UCSD-AML1 (cell line): ENCODE measurements at regions not wholly inside any gene's neighbourhood (a gene's known extent, or its start where the extent isn't known, plus 50 kb on each side); places are given as distances from the start of the nearest gene placed in this dataset.
"Not testable (repeated sequence)": the region's sequence is repeated elsewhere in the genome, so short reads cannot be mapped to it uniquely, and the experiment has no call there.

Experiments used
- DNase-seq: peaks from one replicate; lab custom pipeline; 2025; ENCODE audit not compliant: unreplicated experiment; lab: John Stamatoyannopoulos, UW

DNA sequence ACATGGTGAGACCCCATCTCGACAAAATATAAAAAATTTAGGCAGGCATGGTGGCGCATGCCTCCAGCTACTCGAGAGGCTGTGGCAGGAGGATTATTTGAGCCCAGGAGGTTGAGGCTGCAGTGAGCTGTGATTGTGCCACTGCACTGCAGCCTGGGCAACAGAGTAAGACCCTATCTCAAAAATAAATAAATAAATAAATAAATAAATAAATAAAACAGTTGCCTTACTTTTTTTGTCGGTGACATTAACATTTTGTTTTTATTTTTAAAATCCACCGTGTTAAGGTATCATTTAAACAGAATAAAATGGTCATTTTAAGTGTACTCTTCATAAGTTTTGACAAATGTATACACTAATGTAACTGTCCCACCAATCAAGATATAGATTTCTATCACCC, 57.0 kb downstream of the RASL11A start:
- DNase-seq = no peak

DNA sequence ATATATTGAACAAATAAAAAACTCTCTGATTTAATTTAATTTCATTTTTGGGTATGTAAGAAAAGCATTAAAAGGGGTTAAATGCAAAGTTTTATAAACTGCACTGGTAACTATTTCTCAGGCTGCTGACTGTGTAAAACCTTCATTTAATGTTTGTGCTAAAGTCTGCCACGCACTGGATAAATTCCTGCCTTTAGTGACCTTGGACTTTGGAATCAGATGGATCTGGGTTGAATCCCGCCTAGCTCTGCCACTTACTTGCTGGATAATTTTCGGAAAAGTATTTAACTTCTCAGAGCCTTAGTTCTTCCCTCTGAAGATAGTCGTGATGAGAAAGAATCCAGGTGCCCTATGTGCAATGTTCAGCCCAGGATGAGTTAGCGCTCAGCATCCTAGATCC, 58.6 kb downstream of the RASL11A start:
- no peak for DNase-seq

DNA sequence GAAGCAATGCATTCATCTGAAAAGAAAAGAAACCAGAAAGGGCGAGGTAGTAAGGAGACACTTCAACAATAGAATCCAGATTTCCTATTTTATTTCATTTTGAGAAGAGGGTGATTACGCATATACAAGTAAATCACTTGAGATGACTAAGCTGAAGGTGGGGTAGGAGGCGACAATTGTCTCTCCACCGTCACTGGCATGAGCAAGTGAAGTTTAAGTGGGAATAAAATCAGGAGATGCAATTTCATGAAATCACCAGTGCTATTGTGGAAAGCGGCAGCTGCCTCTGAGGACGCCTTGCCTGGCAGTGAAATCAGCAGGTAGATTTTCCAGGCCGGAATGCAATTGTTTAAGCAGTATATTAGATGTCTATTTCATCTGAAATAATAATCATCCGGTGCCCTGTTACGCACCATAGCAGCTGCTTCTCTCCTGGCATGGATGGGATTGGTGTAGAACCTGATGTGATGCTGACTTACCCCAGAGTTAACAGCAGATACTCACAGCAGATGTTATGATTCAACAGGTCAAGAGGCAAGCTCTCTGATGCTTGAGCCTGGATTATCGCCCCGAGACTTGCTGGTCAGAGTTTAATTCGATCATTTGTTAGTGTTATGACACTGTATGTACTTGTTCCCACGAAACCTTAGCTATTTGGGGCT, 64.3 kb downstream of the RASL11A start:
- DNase-seq = no peak

DNA sequence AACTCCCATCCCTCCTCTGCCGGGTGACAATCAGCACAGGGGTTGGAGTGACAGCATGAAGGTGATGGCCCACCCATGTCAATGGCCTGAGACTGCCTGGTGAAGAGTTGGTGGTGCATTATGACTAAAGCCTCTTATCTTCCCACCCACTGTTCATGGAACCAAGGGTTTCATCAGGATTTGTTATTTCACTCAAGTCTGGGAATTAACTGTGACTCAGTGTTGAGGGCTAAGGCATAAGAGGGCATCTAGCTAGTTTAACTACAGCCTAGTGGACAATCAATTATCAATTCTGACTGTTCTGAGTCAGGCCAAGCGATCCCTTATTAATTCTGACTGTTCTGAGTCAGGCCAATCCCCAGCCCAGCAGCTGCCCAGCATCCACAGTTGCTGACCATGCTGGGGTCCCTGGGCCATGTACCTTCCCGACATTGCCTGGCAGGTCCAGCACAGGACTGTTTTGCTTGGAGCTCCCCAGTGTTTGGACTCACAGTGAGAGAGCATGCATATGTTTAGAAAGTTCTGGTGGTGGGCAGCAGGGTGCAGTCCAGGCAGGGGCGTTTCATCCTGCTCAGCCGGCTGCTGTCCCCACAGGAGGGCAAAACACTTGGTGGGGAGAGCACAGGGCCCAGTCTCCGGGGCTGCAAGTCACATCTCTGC, 65.5 kb downstream of the RASL11A start:
- DNase-seq = no peak

DNA sequence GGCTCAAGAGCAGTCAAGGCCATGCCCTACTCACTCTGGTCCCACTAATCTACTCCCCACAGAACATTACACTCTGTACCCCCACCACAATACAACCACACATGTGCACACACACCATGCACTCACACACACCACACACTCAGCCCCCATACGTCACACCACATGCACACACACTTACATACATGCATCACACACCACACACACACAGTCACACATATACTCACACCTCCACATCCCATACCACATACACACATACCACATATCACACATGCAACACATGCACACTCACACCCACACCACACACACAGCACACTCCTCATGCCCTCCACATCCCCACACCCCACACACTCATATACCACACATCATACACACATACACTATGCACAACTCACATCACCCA, 67.6 kb downstream of the RASL11A start:
- DNase-seq = no peak

DNA sequence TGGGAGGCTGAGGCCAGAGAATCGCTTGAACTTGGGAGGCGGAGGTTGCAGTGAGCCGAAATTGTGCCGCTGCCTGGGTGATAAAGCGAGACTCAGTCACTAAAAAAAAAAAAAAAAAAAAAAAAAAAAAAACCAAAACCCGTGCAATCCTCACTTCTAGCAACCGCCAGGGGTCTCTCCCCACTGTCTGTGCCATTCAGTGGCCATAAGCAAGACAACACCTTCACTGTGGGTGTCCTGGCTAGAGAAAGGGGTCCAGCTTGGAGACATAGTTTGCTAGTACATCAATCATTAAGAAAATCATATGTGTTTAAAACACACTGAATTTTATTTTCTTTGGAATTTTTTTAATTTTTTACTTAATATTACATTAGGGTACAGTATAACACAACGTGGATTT, 68.2 kb downstream of the RASL11A start:
- no peak for DNase-seq

DNA sequence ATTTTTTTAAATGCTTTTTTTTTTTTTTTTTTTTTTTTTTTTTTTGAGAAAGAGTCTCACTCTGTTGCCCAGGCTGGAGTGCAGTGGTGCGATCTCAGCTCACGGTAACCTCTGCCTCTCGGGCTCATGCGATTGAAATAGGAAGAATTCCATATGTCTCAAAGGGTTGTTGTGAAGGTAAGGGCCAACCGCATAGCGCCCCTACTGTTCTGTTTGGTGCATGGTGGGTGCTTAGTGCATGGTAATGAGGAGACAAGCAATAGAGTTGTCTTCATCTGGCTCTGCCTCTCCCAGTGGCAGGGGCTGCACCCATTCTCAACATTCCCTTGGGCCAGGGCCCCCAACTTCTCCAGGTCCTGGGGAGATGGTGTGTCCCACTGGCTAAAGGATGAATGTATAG, 68.7 kb downstream of the RASL11A start:
- peak; percentile 45 for DNase-seq

DNA sequence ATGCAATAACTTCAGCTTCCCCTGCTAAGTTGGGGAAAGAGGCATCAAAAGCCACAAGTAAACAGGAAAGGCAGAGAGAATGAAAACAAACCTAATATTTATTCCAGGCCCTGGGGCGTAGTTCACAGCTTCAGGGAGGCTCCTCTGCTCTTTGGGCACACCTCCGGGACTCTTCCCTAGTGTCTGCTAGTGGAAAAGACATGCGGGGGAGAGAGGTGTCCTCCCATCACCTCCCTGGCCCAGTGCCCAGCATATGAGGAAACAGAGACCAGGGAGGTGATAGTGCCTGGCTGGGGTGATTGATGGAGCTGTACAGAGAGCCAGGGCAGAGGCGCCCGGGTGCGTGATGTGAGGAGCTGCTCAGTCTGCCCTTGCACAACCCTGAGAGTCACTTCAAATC, 71.0 kb downstream of the RASL11A start:
- no peak for DNase-seq

DNA sequence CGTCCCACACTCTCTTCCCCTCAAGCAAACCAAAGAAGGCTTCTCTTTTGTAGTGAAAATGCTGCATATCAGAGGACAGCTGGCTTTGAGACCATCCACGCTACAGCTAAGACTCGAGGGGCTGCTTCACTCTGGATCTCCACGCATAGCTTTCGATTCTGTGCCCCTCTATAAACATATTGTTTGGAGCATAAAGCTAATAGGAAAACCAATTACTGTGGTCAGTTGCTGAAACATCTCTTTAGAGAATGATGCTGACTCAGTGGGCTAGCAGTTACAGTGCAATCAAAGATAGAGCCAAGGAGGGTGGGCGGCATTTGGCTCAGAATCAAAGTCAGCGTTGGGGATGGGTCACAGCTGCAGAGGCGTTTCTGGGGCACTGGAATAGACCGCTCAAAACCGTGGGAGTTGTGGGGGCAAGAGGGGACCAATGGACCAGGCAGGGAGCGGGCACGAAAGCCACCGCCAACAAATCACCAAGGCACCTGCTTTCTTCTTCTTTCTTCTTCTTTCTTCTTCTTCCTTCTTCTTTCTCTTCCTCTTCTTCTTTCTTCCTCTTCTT, 76.7 kb downstream of the RASL11A start:
- DNase-seq = no peak

DNA sequence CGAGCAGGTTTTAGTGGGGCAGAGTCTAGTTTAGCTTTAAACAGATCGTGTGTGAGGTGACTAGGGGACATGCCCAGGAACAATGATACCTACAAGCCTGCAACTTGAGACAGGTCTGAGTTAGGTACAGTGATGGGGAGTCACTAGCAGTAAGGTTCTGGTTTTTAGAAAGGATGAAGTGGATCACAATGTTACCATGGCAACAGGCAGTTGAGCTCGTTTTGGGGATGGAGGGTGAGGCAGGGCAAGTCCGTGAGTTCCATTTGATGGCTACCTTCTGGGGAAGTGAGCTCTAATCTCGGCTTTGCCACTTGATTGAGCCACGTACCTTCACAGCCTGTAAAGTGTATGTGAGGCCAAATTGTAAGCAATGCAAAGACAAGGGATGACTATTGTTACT, 76.0 kb upstream of the GTF3A start:
- DNase-seq = no peak

DNA sequence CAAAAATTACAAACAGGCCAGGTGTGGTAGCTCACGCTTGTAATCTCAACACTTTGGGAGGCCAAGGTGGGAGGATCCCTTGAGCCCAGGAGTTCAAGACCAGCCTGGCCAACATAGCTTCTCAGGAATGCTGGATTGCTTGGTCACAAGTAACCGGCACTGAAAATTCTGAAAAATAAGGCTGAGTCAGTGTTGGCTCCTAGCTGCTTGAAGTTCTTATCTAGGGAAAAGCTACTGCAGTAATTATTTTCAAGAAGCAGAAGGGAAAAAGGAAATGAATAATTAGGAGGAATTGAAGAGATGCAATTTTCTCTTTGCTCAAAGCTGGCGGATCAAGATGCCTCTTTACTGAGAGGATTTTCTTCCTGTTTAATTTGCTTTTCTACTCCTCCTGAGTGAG, 75.0 kb upstream of the GTF3A start:
- no peak for DNase-seq

DNA sequence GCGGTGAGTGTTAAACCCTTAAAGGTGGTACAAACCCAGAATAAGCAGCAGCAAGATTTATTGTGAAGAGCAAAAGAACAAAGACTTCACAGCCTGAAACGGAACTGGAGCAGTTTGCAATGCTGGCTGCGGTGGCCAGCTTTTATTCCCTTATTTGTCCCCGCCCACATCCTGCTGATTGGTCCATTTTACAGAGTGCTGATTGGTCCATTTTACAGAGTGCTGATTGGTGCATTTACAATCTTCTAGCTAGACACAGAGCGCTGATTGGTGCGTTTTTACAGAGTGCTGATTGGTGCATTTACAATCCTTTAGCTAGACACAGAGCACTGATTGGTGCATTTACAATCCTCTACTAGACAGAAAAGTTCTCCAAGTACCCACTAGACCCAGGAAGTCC, 73.6 kb upstream of the GTF3A start:
- not testable (repeated sequence) for DNase-seq

DNA sequence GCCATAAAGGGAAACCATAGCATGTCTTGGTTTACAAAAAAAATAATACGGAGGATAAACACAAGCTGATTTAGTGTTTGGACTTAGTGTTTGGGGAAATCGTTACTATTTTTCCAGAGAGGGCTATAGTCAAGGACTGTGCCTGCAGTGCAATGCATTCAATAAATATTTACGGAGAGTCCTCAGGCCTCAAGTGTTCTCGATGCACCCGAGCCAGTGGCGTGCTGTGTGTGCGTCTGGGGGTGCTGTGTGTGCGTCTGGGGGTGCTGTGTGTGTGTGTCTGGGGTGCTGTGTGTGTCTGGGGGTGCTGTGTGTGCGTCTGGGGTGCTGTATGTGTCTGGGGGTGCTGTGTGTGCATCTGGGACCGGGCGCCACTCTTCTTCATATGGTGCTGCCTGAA, 71.7 kb upstream of the GTF3A start:
- no peak for DNase-seq

DNA sequence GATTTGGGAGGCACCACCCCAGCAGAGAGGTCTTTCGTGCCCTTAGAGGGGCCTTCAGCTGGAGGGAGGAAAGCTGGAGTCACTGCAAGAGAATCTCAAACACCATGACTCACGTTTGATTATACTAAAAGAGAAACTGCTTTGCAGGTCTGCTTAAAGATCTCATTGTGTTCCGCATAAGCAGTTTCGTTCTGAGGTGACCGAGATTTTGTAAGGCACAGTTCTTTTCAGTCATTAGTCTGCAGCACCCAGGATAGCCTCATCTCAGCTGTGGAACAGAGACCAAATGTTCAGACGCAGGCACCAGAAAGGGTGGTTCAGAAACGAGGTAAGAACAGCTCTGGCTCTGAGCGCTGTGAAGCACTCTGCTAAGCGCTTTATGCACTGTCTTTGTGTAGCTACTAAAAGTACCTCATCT, 71.2 kb upstream of the GTF3A start:
- DNase-seq = no peak

DNA sequence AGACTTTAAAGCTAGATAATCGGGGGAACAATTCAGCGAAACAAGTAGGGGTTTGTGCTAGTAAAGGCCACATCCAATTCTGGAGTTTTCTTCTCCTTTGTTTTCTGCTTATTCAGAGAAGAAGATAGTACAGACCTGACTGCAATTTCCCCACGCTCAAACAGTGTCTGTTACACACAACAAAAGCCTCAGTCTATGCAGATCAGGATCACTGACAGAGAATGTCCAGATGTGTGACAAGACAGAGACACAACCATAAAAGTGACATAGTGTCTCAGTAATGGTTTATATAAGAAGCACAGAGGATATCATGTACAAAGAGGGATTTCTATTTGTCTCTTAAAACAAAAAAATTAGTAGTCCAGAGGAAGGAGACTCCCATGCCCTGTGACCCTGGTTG, 70.7 kb upstream of the GTF3A start:
- DNase-seq = no peak

DNA sequence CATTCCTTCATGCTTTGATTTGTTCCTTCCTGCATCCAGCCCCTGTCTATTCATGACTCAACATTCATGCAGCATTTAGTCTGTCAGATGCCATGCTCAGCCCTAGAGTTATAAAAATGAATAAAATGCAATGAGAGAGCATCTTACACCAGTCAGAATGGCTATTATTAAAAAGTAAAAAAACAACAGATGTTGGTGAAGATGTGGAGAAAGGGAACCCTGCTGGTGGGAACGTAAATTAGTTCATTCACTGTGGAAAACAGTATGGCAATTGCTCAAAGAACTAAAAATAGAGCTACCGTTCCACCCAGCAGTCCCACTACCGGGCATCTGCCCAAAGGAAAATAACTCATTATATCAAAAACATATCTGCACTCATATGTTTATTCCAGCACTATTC, 70.0 kb upstream of the GTF3A start:
- DNase-seq = no peak

DNA sequence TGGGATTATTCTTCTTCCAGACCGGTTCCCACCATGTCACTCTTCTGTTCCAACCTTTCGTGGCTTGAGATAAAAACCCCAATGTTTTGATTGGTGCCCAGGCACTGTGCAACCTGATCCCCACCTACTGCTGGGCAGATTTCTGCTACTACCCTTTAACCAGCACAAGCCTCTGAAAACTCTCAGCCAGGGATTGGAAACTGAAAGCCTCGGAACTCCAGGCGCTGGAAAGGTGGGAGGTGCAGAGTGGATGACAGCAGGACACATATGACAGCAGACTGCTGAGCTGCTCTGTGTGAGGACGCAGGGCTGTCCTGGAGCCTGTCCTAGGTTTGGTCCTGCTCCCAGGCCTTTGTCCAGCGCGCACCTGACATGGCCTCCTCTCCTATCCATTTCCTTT, 68.5 kb upstream of the GTF3A start:
- no peak for DNase-seq

DNA sequence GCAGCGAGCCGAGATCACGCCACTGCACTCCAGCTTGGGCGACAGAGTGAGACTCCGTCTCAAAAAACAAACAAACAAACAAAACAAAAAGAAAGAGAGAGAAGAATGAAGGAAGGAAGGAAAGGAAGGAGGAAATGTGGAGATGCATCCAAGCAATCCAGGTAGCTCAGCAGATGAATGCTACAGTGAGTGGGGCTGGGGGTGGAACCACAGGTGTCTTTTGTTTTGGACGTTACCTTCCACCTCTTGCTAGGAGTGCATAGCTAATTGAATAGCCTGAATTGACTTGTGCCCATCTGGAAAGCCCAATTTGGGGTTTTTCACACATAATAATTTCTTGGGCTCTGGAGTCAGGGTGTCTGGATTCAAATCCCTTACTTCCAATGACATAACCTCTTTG, 66.0 kb upstream of the GTF3A start:
- DNase-seq = no peak

DNA sequence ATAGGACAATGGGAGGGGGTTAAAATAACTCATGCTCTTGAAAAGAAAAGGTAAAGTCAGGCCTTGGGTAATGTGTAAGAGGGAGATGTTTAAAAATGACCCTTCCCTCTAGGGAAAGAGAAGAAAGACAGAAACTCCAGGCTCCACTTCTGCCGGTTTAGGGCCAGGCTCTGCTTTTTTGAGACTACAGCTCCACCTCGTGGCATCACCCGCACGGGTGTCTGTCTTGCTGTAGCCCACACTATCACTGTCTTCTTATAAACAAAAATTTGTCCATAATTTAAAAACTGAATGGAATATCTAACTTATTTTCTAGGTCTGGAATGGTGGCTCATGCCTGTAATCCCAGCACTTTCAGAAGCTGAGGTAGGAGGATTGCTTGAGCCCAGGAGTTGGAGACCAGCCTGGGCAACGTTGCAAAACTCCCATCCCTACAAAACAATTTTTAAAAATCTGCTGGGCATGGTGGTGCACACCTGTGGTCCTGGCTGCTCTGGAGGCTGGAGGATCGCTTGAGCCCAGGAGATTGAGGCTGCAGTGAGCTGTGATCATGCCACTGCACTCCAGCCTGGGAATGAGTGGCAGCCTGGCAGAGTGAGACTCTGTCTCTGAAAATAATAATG, 65.1 kb upstream of the GTF3A start:
- DNase-seq = peak; percentile 64

DNA sequence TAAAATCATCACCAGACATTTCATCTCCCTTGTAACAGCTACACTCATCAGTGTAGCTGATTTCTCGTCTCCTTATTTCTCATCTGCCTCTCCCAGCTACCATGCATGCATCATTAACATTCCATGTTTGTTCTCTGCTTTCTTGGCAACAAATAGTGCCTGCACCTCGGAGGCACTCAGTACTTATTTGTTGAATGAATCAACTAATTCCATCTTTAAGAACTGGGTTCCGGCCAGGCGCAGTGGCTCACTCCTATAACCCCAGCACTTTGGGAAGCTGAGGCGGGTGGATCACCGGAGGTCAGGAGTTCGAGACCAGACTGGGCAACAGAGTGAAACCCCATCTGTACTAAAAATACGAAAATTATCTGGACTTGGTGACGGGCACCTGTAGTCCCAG, 63.9 kb upstream of the GTF3A start:
- no peak for DNase-seq

DNA sequence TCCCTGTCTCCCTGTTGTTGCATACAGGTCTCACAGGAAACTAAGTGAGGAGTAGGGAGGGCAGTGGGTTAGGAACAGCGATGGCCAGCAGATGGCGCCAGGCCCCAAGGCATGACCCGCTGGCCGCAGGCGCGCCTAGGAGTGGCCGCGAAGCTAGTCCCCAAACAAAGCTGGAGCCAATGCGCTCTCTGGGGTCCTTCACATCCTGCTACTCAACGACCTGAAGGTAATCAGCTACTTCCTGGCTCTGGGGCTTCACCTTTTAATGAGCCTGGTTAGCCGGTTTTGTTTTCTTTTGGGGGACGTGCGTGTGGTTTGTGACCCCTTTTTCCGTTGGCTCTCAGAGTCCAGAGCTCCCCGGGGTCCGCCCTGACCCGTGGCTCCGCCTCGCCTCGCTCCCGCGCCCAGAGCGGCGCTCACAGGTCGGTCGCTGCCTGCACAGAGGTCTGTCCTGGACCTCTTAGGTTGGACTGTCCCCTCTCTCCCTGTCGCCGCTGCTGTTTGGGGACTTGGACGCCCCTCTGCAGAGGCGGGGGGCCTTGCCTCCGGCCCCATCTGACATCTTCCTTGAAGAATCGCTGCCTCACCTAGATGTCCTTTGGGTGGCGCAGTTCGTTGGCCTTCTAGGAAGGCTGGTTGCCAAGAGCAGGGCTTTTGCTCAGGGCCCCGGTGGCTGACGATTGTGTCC, 62.2 kb upstream of the GTF3A start:
- peak; percentile 87 for DNase-seq

DNA sequence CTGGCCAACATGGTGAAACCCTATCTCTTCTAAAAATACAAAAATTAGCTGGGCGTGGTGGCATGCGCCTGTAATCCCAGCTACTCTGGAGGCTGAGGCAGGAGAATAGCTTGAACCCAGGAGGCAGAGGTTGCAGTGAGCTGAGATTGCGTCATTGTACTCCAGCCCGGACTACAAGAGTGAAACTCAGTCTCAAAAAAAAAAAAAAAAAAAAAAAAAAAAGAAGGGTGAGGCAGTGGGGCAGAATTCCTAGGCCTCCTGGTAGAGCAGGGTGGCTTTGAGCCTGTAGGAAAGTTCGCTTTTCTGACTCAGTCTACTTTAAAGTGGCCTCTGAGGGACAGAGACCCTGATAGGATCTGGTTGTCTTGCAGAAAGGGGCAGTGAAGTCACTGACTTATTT, 60.8 kb upstream of the GTF3A start:
- DNase-seq = not testable (repeated sequence)
